B cell (primary cell): ENCODE measurements at regions not wholly inside any gene's neighbourhood (a gene's known extent, or its start where the extent isn't known, plus 50 kb on each side); places are given as distances from the start of the nearest gene placed in this dataset.

Experiments used
- ATAC-seq: fragments of 200-7000 bp; cut with Tn5 transposase; one replicate; pipeline ENCODE4 v1.10.0; 2021; ENCODE audit warnings: low read depth, mild to moderate bottlenecking, moderate number of reproducible peaks, moderate library complexity
- CTCF ChIA-PET: fragments of 350-600 bp; sonication (Branson Sonifier 250); formaldehyde crosslinking; loops from one replicate; lab custom pipeline; 2021; ENCODE audit warnings: antibody characterized with exemption, inconsistent platforms; lab: Charles Lee
- POLR2A ChIA-PET: fragments of 350-600 bp; sonication (Branson Sonifier 250); formaldehyde crosslinking; loops from one replicate; lab custom pipeline; 2021; ENCODE audit warnings: antibody characterized with exemption; lab: Charles Lee
- DNase-seq: peaks from one replicate; pipeline ENCODE4 v3.0.0; 2013
- H2AFZ ChIP-seq: 2 replicates; pipeline ENCODE4 v1.6.1; 2012; ENCODE audit warnings: mild to moderate bottlenecking, low read depth, low read length; ENCODE audit not compliant: insufficient read depth, poor library complexity, severe bottlenecking
- H3K27ac ChIP-seq, 2 donors: 1 replicate in 1 of 2; 2 replicates in 1 of 2; pipeline ENCODE4 v1.5.1; 2012 to 2013; ENCODE audit warnings: low read length in 2 of 2, mild to moderate bottlenecking in 2 of 2, moderate library complexity in 1 of 2
- H3K27me3 ChIP-seq, 4 experiments: fragments of 200-600 bp in 1 of 4; sonication (generic) in 1 of 4; replicated peaks in 1 of 4; 1 replicate in 2 of 4; 2 replicates in 2 of 4; pipeline versions ENCODE4 v1.6.1 to v1.7.0; 2013 to 2016; ENCODE audit warnings: low read length in 3 of 4, mild to moderate bottlenecking in 2 of 4, mixed read lengths in 1 of 4, moderate library complexity in 1 of 4; ENCODE audit not compliant: insufficient read depth in 4 of 4, control insufficient read depth in 3 of 4; ENCODE audit errors: control extremely low read depth in 1 of 4
- H3K36me3 ChIP-seq, 2 experiments: replicated peaks in 1 of 2; 1 replicate in 1 of 2; 2 replicates in 1 of 2; pipeline versions ENCODE4 v1.6.1 to v1.7.1; 2013; ENCODE audit warnings: low read length in 1 of 2; ENCODE audit not compliant: insufficient read depth in 2 of 2, control insufficient read depth in 1 of 2; ENCODE audit errors: control extremely low read depth in 1 of 2, extremely low read depth in 1 of 2
- H3K4me1 ChIP-seq, 2 donors: fragments of 200-600 bp in 1 of 2; sonication (generic) in 1 of 2; 1 replicate in 1 of 2; 2 replicates in 1 of 2; pipeline versions ENCODE4 v1.5.1 to v1.6.1; 2013 to 2017; ENCODE audit warnings: low read length in 2 of 2; ENCODE audit not compliant: control insufficient read depth in 2 of 2, insufficient read depth in 2 of 2
- H3K4me2 ChIP-seq: replicated peaks from 2 replicates; pipeline ENCODE3; 2012; ENCODE audit warnings: mild to moderate bottlenecking, low read depth, low read length; ENCODE audit not compliant: poor library complexity, severe bottlenecking
- H3K4me3 ChIP-seq, 5 experiments: fragments of 200-600 bp in 1 of 5; sonication (generic) in 1 of 5; 1 replicate in 3 of 5; 2 replicates in 2 of 5; pipeline versions ENCODE4 v1.5.1 to v1.7.0; 2011 to 2016; ENCODE audit warnings: low read length in 4 of 5, mild to moderate bottlenecking in 4 of 5, low read depth in 2 of 5, control low read depth in 1 of 5, moderate library complexity in 1 of 5; ENCODE audit not compliant: insufficient read depth in 1 of 5; ENCODE audit errors: control extremely low read depth in 1 of 5, extremely low read depth in 1 of 5
- H3K79me2 ChIP-seq: fragments of 200-600 bp; sonication (generic); one replicate; pipeline ENCODE4 v1.6.0; 2016; ENCODE audit warnings: low read length; ENCODE audit not compliant: control insufficient read depth, insufficient read depth
- H3K9ac ChIP-seq: fragments of 200-600 bp; sonication (generic); 2 replicates; pipeline ENCODE4 v1.6.1; 2017; ENCODE audit warnings: mild to moderate bottlenecking, low read length, moderate library complexity
- H3K9me3 ChIP-seq, 3 donors: one replicate each; pipeline versions ENCODE4 v1.6.1 to v1.7.1; 2013; ENCODE audit warnings: low read length in 2 of 3; ENCODE audit not compliant: control insufficient read depth in 2 of 3, insufficient read depth in 1 of 3; ENCODE audit errors: control extremely low read depth in 1 of 3
- H4K20me1 ChIP-seq: 2 replicates; pipeline ENCODE4 v1.6.0; 2012; ENCODE audit warnings: mild to moderate bottlenecking, low read length; ENCODE audit not compliant: insufficient read depth, control insufficient read depth, poor library complexity, severe bottlenecking
- H3K27ac Mint-ChIP-seq: one replicate; pipeline ENCODE4 v1.8.0; 2021; ENCODE audit warnings: mixed read lengths
- H3K27me3 Mint-ChIP-seq: one replicate; pipeline ENCODE4 v1.8.0; 2021; ENCODE audit warnings: mixed read lengths
- H3K4me1 Mint-ChIP-seq: one replicate; pipeline ENCODE4 v1.8.0; 2021; ENCODE audit warnings: mixed read lengths
- H3K4me3 Mint-ChIP-seq: one replicate; pipeline ENCODE4 v1.8.0; 2021; ENCODE audit warnings: mixed read lengths
- H3K9me3 Mint-ChIP-seq: one replicate; pipeline ENCODE4 v1.8.0; 2022; ENCODE audit warnings: mixed read lengths; ENCODE audit not compliant: insufficient read depth
- CTCF ChIP-seq: fragments of 200-600 bp; IDR thresholded peaks from one replicate; pipeline ENCODE4 v1.8.0; 2022; ENCODE audit warnings: antibody characterized with exemption, mild to moderate bottlenecking
- EZH2 ChIP-seq: IDR thresholded peaks from 2 replicates; pipeline ENCODE4 v1.6.1; 2012; ENCODE audit warnings: borderline replicate concordance, low read depth, mild to moderate bottlenecking, moderate library complexity, low read length; ENCODE audit not compliant: insufficient read depth, poor library complexity, severe bottlenecking
- WGBS: methylation state at CpG from one replicate; pipeline ENCODE4 v1.1.5; 2013; ENCODE audit warnings: missing lambda C conversion rate; ENCODE audit not compliant: insufficient coverage; 5-methylcytosine and 5-hydroxymethylcytosine counted together
- intact Hi-C: fragments of 100-400 bp; cut with micrococcal nuclease; formaldehyde crosslinking; loops from one replicate; pipeline ENCODE4 v1.10.0; 2022

GRCh38 chr22:22121445-22121844 lies 123.1 kb upstream of the VPREB1 start:
- H3K27ac Mint-ChIP-seq = peak overlapping the region; percentile 3
- POLR2A ChIA-PET = no interaction called here

GRCh38 chr22:22120160-22120559 lies 124.4 kb upstream of the VPREB1 start:
- H3K4me3 Mint-ChIP-seq = no peak overlapping the region
- Histone ChIP-seq H3K36me3 (no peaks in the 10 kb centered on the region), H3K9me3 (peaks cover 0 to 4% (median 0%) of the 10 kb centered on the region in 3 donors), H3K4me1 (peaks cover 4 to 13% of the 10 kb centered on the region in 2 donors), H3K4me2 (no peak overlapping the region), H2AFZ (no peak overlapping the region), H3K9ac (no peak overlapping the region), H3K79me2 (peaks cover 40% of the 10 kb centered on the region), H4K20me1 (no peaks in the 10 kb centered on the region), H3K4me3 (no peak overlapping the region), H3K27me3 (no peaks in the 10 kb centered on the region), H3K27ac (peak overlapping the region in 1 of 2 donors; percentile 56)
- DNase-seq (no peak), ATAC-seq (no peak)
- no peaks in the 10 kb centered on the region for H3K27me3 Mint-ChIP-seq
- peaks cover 22% of the 10 kb centered on the region for H3K4me1 Mint-ChIP-seq
- intact Hi-C loops = no loop called here
- TF ChIP-seq EZH2 (no peak), CTCF (no peak)
- no peak overlapping the region for H3K27ac Mint-ChIP-seq
- no CpG with 5 or more reads among the region's 3 CpGs for WGBS
- H3K9me3 Mint-ChIP-seq = no peaks in the 10 kb centered on the region
- CTCF ChIA-PET = interaction anchor here (1.3 to 1.4 kb wide), 2 partner anchors 9 to 37 kb away, joined by 5 to 6 read pairs; no protein-coding TSS in a partner anchor
- POLR2A ChIA-PET = interaction anchor here (0.6 to 1.7 kb wide), 4 partner anchors 9 to 1058 kb away, joined by 4 to 5 read pairs (median 4); no protein-coding TSS in a partner anchor

More at GRCh38 chr22:22121445-22121844, 123.1 kb upstream of the VPREB1 start:
- Histone ChIP-seq H3K4me2 (no peak overlapping the region), H3K4me1 (peaks cover 4 to 13% of the 10 kb centered on the region in 2 donors), H3K4me3 (no peak overlapping the region), H3K9ac (no peak overlapping the region), H3K27me3 (no peaks in the 10 kb centered on the region), H2AFZ (no peak overlapping the region), H3K36me3 (no peaks in the 10 kb centered on the region), H3K79me2 (peaks cover 40% of the 10 kb centered on the region), H4K20me1 (no peaks in the 10 kb centered on the region), H3K27ac (peak overlapping the region in 1 of 2 donors; percentile 25), H3K9me3 (peaks cover 0 to 8% (median 0%) of the 10 kb centered on the region in 3 donors)
- Mint-ChIP-seq H3K4me1 (peaks cover 22% of the 10 kb centered on the region), H3K9me3 (no peaks in the 10 kb centered on the region), H3K4me3 (no peak overlapping the region), H3K27me3 (no peaks in the 10 kb centered on the region)
- CTCF ChIA-PET = no interaction called here
- no peak for DNase-seq
- ATAC-seq = no peak
- TF ChIP-seq CTCF (no peak), EZH2 (no peak)
- intact Hi-C loops = no loop called here
